CD4-positive, CD25-positive, alpha-beta regulatory T cell (primary cell): ENCODE measurements at regions not wholly inside any gene's neighbourhood (a gene's known extent, or its start where the extent isn't known, plus 50 kb on each side); places are given as distances from the start of the nearest gene placed in this dataset.

Experiments
- ATAC-seq, 2 donors: fragments of 150-1000 bp; cut with Tn5 transposase; one replicate each; pipeline ENCODE4 v1.10.0; 2021; ENCODE audit warnings: low read depth in 2 of 2, moderate number of reproducible peaks in 2 of 2, moderate library complexity in 1 of 2
- DNase-seq, 3 donors: peaks; one replicate each; pipeline versions ENCODE4 v3.0.0 to v3.0.0-alpha.2; 2012 to 2022; ENCODE audit warnings: mixed read lengths in 1 of 3
- H3K27ac ChIP-seq: one replicate; pipeline ENCODE4 v1.7.0; 2013; ENCODE audit warnings: mild to moderate bottlenecking, low read length; ENCODE audit not compliant: insufficient read depth, poor library complexity, severe bottlenecking
- H3K27me3 ChIP-seq: one replicate; pipeline ENCODE4 v1.7.0; 2013; ENCODE audit warnings: low read length; ENCODE audit not compliant: control insufficient read depth, insufficient read depth
- H3K36me3 ChIP-seq: one replicate; pipeline ENCODE4 v1.7.0; 2013; ENCODE audit warnings: mild to moderate bottlenecking, low read length, moderate library complexity; ENCODE audit not compliant: control insufficient read depth, insufficient read depth
- H3K4me1 ChIP-seq: 2 replicates; pipeline ENCODE4 v1.7.0; 2013; ENCODE audit warnings: mild to moderate bottlenecking, low read length; ENCODE audit not compliant: insufficient read depth, control insufficient read depth, poor library complexity, severe bottlenecking
- H3K4me3 ChIP-seq: one replicate; pipeline ENCODE4 v1.7.0; 2013; ENCODE audit warnings: low read depth, mild to moderate bottlenecking, low read length, moderate library complexity
- H3K9me3 ChIP-seq, 2 experiments: 1 replicate in 1 of 2; 2 replicates in 1 of 2; pipeline ENCODE4 v1.7.0; 2013; ENCODE audit warnings: low read length in 2 of 2, mild to moderate bottlenecking in 1 of 2, moderate library complexity in 1 of 2; ENCODE audit not compliant: control insufficient read depth in 2 of 2
- H3K27ac Mint-ChIP-seq, 3 donors: one replicate each; pipeline ENCODE4 v1.8.0; 2020 to 2022; ENCODE audit warnings: mild to moderate bottlenecking in 3 of 3, mixed read lengths in 3 of 3, moderate library complexity in 2 of 3
- H3K27me3 Mint-ChIP-seq: one replicate; pipeline ENCODE4 v1.8.0; 2022; ENCODE audit warnings: mild to moderate bottlenecking, mixed read lengths
- H3K36me3 Mint-ChIP-seq: one replicate; pipeline ENCODE4 v1.8.0; 2020; ENCODE audit warnings: mixed read lengths
- H3K4me1 Mint-ChIP-seq, 4 donors: one replicate each; pipeline ENCODE4 v1.8.0; 2020 to 2022; ENCODE audit warnings: mixed read lengths in 4 of 4, mild to moderate bottlenecking in 1 of 4
- H3K4me3 Mint-ChIP-seq, 4 donors: one replicate each; pipeline ENCODE4 v1.8.0; 2020 to 2022; ENCODE audit warnings: mild to moderate bottlenecking in 4 of 4, mixed read lengths in 4 of 4, moderate library complexity in 3 of 4
- H3K9me3 Mint-ChIP-seq, 7 donors: one replicate each; pipeline ENCODE4 v1.8.0; 2020 to 2022; ENCODE audit warnings: mixed read lengths in 7 of 7, mild to moderate bottlenecking in 3 of 7, moderate library complexity in 2 of 7

GRCh38 chr1:5704561-5705514 lies 287.4 kb downstream of the NPHP4 start:
- no peak overlapping the region for H3K27ac Mint-ChIP-seq
- H3K4me3 ChIP-seq = no peak overlapping the region
- no peaks in the 10 kb centered on the region for H3K36me3 Mint-ChIP-seq

GRCh38 chr1:5701642-5702041 lies 290.6 kb downstream of the NPHP4 start:
- no peaks in the 10 kb centered on the region for H3K36me3 Mint-ChIP-seq
- no peaks in the 10 kb centered on the region for H3K4me1 Mint-ChIP-seq
- Histone ChIP-seq H3K9me3 (no peaks in the 10 kb centered on the region), H3K4me3 (no peak overlapping the region), H3K36me3 (no peaks in the 10 kb centered on the region), H3K27ac (no peak overlapping the region), H3K4me1 (no peaks in the 10 kb centered on the region), H3K27me3 (no peaks in the 10 kb centered on the region)
- H3K27ac Mint-ChIP-seq = no peak overlapping the region
- no peak for ATAC-seq
- H3K4me3 Mint-ChIP-seq = no peak overlapping the region
- H3K27me3 Mint-ChIP-seq = peaks cover 8% of the 10 kb centered on the region
- DNase-seq = no peak
- H3K9me3 Mint-ChIP-seq = no peaks in the 10 kb centered on the region

More at GRCh38 chr1:5704561-5705514, 287.4 kb downstream of the NPHP4 start:
- no peaks in the 10 kb centered on the region for H3K4me1 ChIP-seq
- no peaks in the 10 kb centered on the region for H3K36me3 ChIP-seq
- Mint-ChIP-seq H3K4me3 (no peak overlapping the region), H3K27me3 (no peaks in the 10 kb centered on the region), H3K4me1 (no peaks in the 10 kb centered on the region), H3K9me3 (no peaks in the 10 kb centered on the region)
- DNase-seq (no peak), ATAC-seq (no peak)
- no peak overlapping the region for H3K27ac ChIP-seq
- H3K27me3 ChIP-seq = no peaks in the 10 kb centered on the region
- H3K9me3 ChIP-seq = no peaks in the 10 kb centered on the region

DNA sequence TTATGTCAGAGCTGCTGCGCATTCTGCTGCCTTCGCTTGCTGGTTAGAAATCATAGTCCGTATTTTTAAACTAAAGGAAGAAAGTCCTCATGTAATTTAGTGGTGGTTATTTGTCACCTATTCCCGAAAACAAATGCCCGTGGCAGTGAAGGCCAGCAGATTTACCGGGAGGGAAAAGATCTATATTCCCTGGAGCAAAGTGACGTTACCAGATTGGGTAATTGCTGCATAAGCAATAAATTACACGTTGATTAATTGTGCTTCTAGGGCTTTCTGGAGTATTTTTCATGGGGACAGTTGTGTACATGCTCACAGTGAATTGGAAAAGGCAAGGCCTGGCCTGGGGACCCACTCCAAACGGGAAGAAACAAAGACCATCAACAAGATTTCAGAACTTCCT lies 298.7 kb downstream of the NPHP4 start:
- peaks cover 12% of the 10 kb centered on the region for H3K27me3 Mint-ChIP-seq

DNA sequence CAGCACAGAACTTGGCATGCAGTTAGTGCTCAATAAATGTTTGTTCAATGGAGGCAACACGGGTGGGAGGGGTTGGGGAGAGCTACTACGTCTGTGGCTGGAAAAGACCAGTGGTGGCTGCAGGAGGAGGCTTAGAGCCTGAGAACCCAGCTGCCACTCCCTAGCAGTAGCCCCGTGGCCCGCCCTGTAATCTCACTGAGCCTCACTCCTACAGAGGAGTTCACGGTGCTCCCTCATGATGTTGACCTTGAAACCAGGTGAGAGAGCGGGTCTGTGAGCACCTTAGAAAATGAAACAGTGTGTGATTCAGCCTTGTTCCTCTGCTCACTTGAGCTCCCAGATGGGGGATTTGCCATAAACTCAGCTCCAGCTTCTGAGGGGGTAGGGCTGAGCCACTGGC lies 299.6 kb downstream of the NPHP4 start:
- peaks cover 12% of the 10 kb centered on the region for H3K27me3 Mint-ChIP-seq

More for the DNA sequence above, 298.7 kb downstream of the NPHP4 start:
- no peaks in the 10 kb centered on the region for H3K36me3 Mint-ChIP-seq
- H3K4me1 Mint-ChIP-seq = no peaks in the 10 kb centered on the region
- Histone ChIP-seq H3K36me3 (no peaks in the 10 kb centered on the region), H3K4me3 (no peak overlapping the region), H3K27me3 (peaks cover 3% of the 10 kb centered on the region), H3K4me1 (no peaks in the 10 kb centered on the region), H3K9me3 (no peaks in the 10 kb centered on the region), H3K27ac (no peak overlapping the region)
- no peak overlapping the region for H3K4me3 Mint-ChIP-seq
- ATAC-seq (no peak), DNase-seq (no peak)
- no peak overlapping the region for H3K27ac Mint-ChIP-seq
- H3K9me3 Mint-ChIP-seq = peaks cover 0 to 1% (median 0%) of the 10 kb centered on the region in 7 donors

GRCh38 chr1:5691795-5692509 lies 300.3 kb downstream of the NPHP4 start:
- no peak overlapping the region for H3K4me3 ChIP-seq
- peaks cover 0 to 1% (median 0%) of the 10 kb centered on the region in 7 donors for H3K9me3 Mint-ChIP-seq
- no peak overlapping the region for H3K27ac Mint-ChIP-seq
- H3K9me3 ChIP-seq = no peaks in the 10 kb centered on the region
- ATAC-seq (no peak), DNase-seq (no peak)
- no peaks in the 10 kb centered on the region for H3K4me1 Mint-ChIP-seq
- H3K4me1 ChIP-seq = no peaks in the 10 kb centered on the region
- H3K36me3 ChIP-seq = no peaks in the 10 kb centered on the region
- H3K27me3 Mint-ChIP-seq = peaks cover 12% of the 10 kb centered on the region
- H3K4me3 Mint-ChIP-seq = no peak overlapping the region
- peaks cover 3% of the 10 kb centered on the region for H3K27me3 ChIP-seq
- H3K27ac ChIP-seq = no peak overlapping the region
- H3K36me3 Mint-ChIP-seq = no peaks in the 10 kb centered on the region

More for the DNA sequence above, 299.6 kb downstream of the NPHP4 start:
- Mint-ChIP-seq H3K27ac (no peak overlapping the region), H3K9me3 (peaks cover 0 to 1% (median 0%) of the 10 kb centered on the region in 7 donors), H3K4me3 (no peak overlapping the region), H3K4me1 (no peaks in the 10 kb centered on the region), H3K36me3 (no peaks in the 10 kb centered on the region)
- no peaks in the 10 kb centered on the region for H3K4me1 ChIP-seq
- H3K9me3 ChIP-seq = no peaks in the 10 kb centered on the region
- no peak overlapping the region for H3K4me3 ChIP-seq
- peaks cover 3% of the 10 kb centered on the region for H3K27me3 ChIP-seq
- H3K36me3 ChIP-seq = no peaks in the 10 kb centered on the region
- H3K27ac ChIP-seq = no peak overlapping the region
- no peak for ATAC-seq
- no peak for DNase-seq

GRCh38 chr1:5690898-5691297 lies 301.3 kb downstream of the NPHP4 start:
- ATAC-seq (no peak), DNase-seq (no peak)
- Histone ChIP-seq H3K4me3 (no peak overlapping the region), H3K4me1 (no peaks in the 10 kb centered on the region), H3K27ac (no peak overlapping the region), H3K9me3 (no peaks in the 10 kb centered on the region), H3K36me3 (no peaks in the 10 kb centered on the region), H3K27me3 (peaks cover 3% of the 10 kb centered on the region)
- peaks cover 12% of the 10 kb centered on the region for H3K27me3 Mint-ChIP-seq
- H3K36me3 Mint-ChIP-seq = no peaks in the 10 kb centered on the region
- no peaks in the 10 kb centered on the region for H3K4me1 Mint-ChIP-seq
- H3K27ac Mint-ChIP-seq = no peak overlapping the region
- H3K9me3 Mint-ChIP-seq = peaks cover 0 to 2% (median 0%) of the 10 kb centered on the region in 7 donors
- H3K4me3 Mint-ChIP-seq = no peak overlapping the region

DNA sequence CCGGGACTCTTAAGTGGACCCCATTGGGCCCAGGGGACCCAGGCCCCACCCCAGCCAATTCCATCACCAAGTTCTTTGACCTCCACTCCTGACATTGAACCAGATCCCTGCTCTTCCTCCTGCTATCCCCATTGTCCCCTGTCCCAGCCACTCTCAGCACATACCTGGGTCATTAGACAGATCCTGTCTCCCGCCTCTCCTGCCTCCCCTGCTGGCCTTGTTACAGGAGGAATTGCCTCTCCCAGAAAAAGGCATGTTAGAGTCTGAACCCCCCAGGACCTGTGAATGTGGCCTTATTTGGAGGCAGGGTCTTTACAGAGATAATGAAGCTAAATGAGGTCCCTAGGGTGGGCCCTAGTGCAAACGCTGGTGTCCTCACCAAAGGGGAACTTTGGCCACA lies 301.9 kb downstream of the NPHP4 start:
- no peaks in the 10 kb centered on the region for H3K27me3 ChIP-seq
- Mint-ChIP-seq H3K4me1 (no peaks in the 10 kb centered on the region), H3K27ac (no peak overlapping the region), H3K9me3 (peaks cover 0 to 2% (median 0%) of the 10 kb centered on the region in 7 donors), H3K4me3 (no peak overlapping the region), H3K36me3 (no peaks in the 10 kb centered on the region), H3K27me3 (peaks cover 11% of the 10 kb centered on the region)
- DNase-seq = no peak
- no peaks in the 10 kb centered on the region for H3K9me3 ChIP-seq
- H3K4me3 ChIP-seq = no peak overlapping the region
- no peaks in the 10 kb centered on the region for H3K4me1 ChIP-seq
- H3K27ac ChIP-seq = no peak overlapping the region
- no peaks in the 10 kb centered on the region for H3K36me3 ChIP-seq
- no peak for ATAC-seq
